ENCODE measurements at regions not wholly inside any gene's neighbourhood (a gene's known extent, or its start where the extent isn't known, plus 50 kb on each side); places are given as distances from the start of the nearest gene placed in this dataset.

- no peak overlapping the region for H3K27ac ChIP-seq (replicated peaks)
- DNase-seq, result no peak
- intact Hi-C loops (cut with micrococcal nuclease), result no loop called here
Measured at GRCh38 chr19:29107831-29108230, 105.1 kb downstream of the UQCRFS1 start.

DNA sequence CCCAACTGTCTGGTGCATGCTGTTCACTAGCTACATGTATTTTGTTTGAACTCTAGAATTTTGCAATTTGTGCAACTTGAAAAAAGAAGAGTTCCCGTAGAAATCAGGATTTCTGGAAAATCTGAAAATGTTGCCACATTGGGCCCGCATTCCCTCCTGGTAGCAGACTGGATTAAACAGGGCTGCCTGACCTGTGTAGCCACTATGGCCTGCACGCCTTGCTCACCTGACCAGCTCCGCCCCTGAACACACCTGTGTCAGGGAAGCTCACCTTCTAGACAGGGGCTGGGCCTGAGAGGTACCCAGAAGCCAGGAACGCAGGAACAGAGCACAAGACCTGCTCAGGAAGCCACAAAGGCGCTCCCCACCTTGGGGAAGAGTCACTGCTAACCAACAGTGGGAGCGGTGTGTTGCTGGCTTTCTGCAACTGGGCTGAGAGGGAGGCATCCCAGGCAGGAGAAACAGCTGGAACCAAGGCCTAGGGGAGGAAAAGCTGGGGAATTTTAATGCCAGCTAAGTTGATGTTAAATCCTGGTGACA is 106.5 kb downstream of the UQCRFS1 start:
- Histone ChIP-seq H3K4me1 (no peaks in the 10 kb centered on the region), H3K27me3 (ENCODE audit: low read depth) (peaks cover 48% of the 10 kb centered on the region), H3K36me3 (no peaks in the 10 kb centered on the region), H3K4me3 (no peak overlapping the region), H3K9me3 (replicated peaks) (no peaks in the 10 kb centered on the region), H3K27ac (replicated peaks) (no peak overlapping the region)
- DNase-seq, result no peak
- TF ChIP-seq, protein P1, sequence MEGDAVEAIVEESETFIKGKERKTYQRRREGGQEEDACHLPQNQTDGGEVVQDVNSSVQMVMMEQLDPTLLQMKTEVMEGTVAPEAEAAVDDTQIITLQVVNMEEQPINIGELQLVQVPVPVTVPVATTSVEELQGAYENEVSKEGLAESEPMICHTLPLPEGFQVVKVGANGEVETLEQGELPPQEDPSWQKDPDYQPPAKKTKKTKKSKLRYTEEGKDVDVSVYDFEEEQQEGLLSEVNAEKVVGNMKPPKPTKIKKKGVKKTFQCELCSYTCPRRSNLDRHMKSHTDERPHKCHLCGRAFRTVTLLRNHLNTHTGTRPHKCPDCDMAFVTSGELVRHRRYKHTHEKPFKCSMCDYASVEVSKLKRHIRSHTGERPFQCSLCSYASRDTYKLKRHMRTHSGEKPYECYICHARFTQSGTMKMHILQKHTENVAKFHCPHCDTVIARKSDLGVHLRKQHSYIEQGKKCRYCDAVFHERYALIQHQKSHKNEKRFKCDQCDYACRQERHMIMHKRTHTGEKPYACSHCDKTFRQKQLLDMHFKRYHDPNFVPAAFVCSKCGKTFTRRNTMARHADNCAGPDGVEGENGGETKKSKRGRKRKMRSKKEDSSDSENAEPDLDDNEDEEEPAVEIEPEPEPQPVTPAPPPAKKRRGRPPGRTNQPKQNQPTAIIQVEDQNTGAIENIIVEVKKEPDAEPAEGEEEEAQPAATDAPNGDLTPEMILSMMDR (IDR thresholded peaks at IDR 0.05; ENCODE audit: borderline replicate concordance), result no peak
- intact Hi-C loops (cut with micrococcal nuclease), result no loop called here

More at GRCh38 chr19:29107831-29108230, 105.1 kb downstream of the UQCRFS1 start:
- peaks cover 53% of the 10 kb centered on the region for H3K27me3 ChIP-seq (ENCODE audit: low read depth)
- no peaks in the 10 kb centered on the region for H3K36me3 ChIP-seq
- H3K4me1 ChIP-seq, result no peaks in the 10 kb centered on the region
- no peaks in the 10 kb centered on the region for H3K9me3 ChIP-seq (replicated peaks)
- TF ChIP-seq, protein P1 (IDR thresholded peaks at IDR 0.05; ENCODE audit: borderline replicate concordance), result no peak
- H3K4me3 ChIP-seq, result no peak overlapping the region

DNA sequence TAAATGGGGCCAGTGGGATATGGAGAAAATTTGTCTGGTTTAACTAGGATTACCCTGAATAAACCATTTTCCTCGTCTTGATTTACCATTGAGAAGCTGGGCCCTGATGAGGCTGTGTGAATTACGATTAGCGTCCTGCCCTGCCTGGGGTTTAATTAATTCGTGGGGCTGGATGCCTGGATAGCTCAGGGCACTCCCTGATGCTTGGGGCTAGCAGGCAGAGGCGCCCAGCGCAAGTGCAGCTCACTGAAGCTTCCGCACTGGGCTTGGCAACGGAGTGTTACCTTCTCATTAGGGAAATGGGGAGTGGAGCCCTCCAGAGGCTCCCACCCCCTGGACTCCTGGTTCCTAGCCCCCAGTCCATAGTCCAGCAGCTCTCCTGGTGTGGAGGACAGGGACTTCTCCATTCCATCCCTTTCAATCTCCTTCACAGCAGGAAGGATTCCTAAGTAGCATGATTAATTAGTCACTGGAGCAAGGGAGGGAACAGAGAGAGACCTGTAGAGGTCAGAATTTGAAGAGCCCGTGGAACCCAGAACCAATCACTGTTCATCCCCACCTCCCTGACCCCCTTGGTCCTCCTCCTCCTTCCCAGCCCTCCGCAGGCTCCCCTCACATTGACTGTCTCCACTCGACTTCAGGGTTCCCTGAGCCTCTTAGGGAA is 107.2 kb downstream of the UQCRFS1 start:
- TF ChIP-seq, protein P1 (IDR thresholded peaks at IDR 0.05; ENCODE audit: borderline replicate concordance), result no peak
- H3K4me1 ChIP-seq, result no peaks in the 10 kb centered on the region
- intact Hi-C loops (cut with micrococcal nuclease), result no loop called here
- DNase-seq, result no peak
- H3K9me3 ChIP-seq (replicated peaks), result no peaks in the 10 kb centered on the region
- no peaks in the 10 kb centered on the region for H3K36me3 ChIP-seq
- no peak overlapping the region for H3K27ac ChIP-seq (replicated peaks)
- peaks cover 54% of the 10 kb centered on the region for H3K27me3 ChIP-seq (ENCODE audit: low read depth)
- H3K4me3 ChIP-seq, result no peak overlapping the region

DNA sequence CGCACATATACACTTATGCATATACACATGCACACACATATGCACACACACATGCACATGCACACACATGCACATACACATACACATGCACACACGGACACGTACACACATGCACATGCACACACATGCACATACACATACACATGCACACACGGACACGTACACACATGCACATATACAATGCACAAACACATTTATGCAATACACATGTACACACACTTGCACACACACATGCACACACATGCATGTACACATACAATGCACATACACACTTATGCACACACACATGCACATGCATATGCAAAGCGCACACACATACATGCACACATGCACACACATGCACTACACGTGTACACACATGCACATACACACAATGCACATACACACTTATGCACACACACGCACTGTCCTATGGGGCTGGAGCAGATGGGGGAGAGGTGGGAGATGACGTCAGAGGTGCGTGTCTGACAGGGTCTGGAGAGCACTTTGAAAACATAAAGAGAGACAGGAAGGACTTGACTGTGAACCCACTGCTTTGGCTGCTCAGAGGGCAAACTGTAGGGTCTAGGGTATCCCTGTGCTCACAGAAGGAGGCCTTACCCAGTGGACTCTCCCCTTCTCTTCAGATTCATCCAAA is 108.2 kb downstream of the UQCRFS1 start:
- TF ChIP-seq, protein P1 (IDR thresholded peaks at IDR 0.05; ENCODE audit: borderline replicate concordance), result no peak
- no peak overlapping the region for H3K27ac ChIP-seq (replicated peaks)
- peaks cover 3% of the 10 kb centered on the region for H3K9me3 ChIP-seq (replicated peaks)
- peaks cover 64% of the 10 kb centered on the region for H3K27me3 ChIP-seq (ENCODE audit: low read depth)
- H3K4me1 ChIP-seq, result no peaks in the 10 kb centered on the region
- intact Hi-C loops (cut with micrococcal nuclease), result no loop called here
- no peaks in the 10 kb centered on the region for H3K36me3 ChIP-seq
- no peak overlapping the region for H3K4me3 ChIP-seq
- DNase-seq, result no peak

- H3K36me3 ChIP-seq, result no peaks in the 10 kb centered on the region
- H3K9me3 ChIP-seq (replicated peaks), result peaks cover 3% of the 10 kb centered on the region
- no peak overlapping the region for H3K4me3 ChIP-seq
- H3K27me3 ChIP-seq (ENCODE audit: low read depth), result peaks cover 54% of the 10 kb centered on the region
- TF ChIP-seq, protein P1 (IDR thresholded peaks at IDR 0.05; ENCODE audit: borderline replicate concordance), result no peak
- peak overlapping the region; percentile 59 for H3K27ac ChIP-seq (replicated peaks)
- peak; percentile 57 for DNase-seq
- intact Hi-C loops (cut with micrococcal nuclease), result no loop called here
- H3K4me1 ChIP-seq, result no peaks in the 10 kb centered on the region
Measured at GRCh38 chr19:29098863-29099481, 114.0 kb downstream of the UQCRFS1 start.

All from left ventricle myocardium inferior (tissue), 1 donor.